H1 (cell line): ENCODE measurements at regions not wholly inside any gene's neighbourhood (a gene's known extent, or its start where the extent isn't known, plus 50 kb on each side); places are given as distances from the start of the nearest gene placed in this dataset.

Experiments
- ASH2L ChIP-seq: fragments of 200-600, 300-600 bp; sonication (generic); IDR thresholded peaks from one replicate; pipeline ENCODE4 v1.7.1; 2017; ENCODE audit warnings: low read length
- EZH2 ChIP-seq: fragments of 200-600 bp; sonication (generic); IDR thresholded peaks from 2 replicates; pipeline ENCODE4 v1.7.1; 2012; ENCODE audit warnings: low read depth, mild to moderate bottlenecking, moderate library complexity, low read length, inconsistent platforms; ENCODE audit not compliant: severe bottlenecking
- FOSL1 ChIP-seq: IDR thresholded peaks from 2 replicates; pipeline ENCODE4 v1.6.1; 2011; ENCODE audit warnings: mild to moderate bottlenecking, low read depth, low read length, moderate library complexity; ENCODE audit not compliant: insufficient read depth
- GABPA ChIP-seq: IDR thresholded peaks from 2 replicates; pipeline ENCODE4 v1.6.1; 2011; ENCODE audit warnings: mild to moderate bottlenecking, low read length, moderate library complexity, borderline replicate concordance; ENCODE audit not compliant: insufficient read depth
- KDM1A ChIP-seq: fragments of 200-600, 300-600 bp; sonication (generic); IDR thresholded peaks from 2 replicates; pipeline ENCODE4 v1.7.1; 2016; ENCODE audit warnings: mild to moderate bottlenecking, low read length, borderline replicate concordance
- KDM5A ChIP-seq: fragments of 200-600 bp; IDR thresholded peaks from 2 replicates; pipeline ENCODE4 v1.7.1; 2012; ENCODE audit warnings: mild to moderate bottlenecking, low read length, inconsistent platforms, mixed read lengths
- MAFK ChIP-seq: IDR thresholded peaks from 2 replicates; pipeline ENCODE4 v1.6.1; 2012; ENCODE audit warnings: low read depth, mild to moderate bottlenecking, improper control_type of control experiment, low read length
- NANOG ChIP-seq: IDR thresholded peaks from 2 replicates; pipeline ENCODE4 v1.6.1; 2011; ENCODE audit warnings: low read length, low read depth, mild to moderate bottlenecking, inconsistent platforms; ENCODE audit not compliant: insufficient read depth, poor library complexity, severe bottlenecking
- NRF1 ChIP-seq: IDR thresholded peaks from 2 replicates; pipeline ENCODE4 v1.6.1; 2011; ENCODE audit warnings: mild to moderate bottlenecking, low read depth, low read length, improper control_type of control experiment
- SIN3A ChIP-seq, 2 experiments: IDR thresholded peaks in 1 of 2; conservative IDR thresholded peaks in 1 of 2; 2 replicates each; pipeline ENCODE4 v1.6.1; 2011 to 2012; ENCODE audit warnings: low read length in 2 of 2, improper control_type of control experiment in 1 of 2, low read depth in 1 of 2, mild to moderate bottlenecking in 1 of 2
- SIRT6 ChIP-seq: IDR thresholded peaks from one replicate; pipeline ENCODE4 v1.7.1; 2012; ENCODE audit warnings: low read length, inconsistent platforms
- TF ChIP-seq, protein P1 (sequence below): fragments of 300-600 bp; sonication (generic); IDR thresholded peaks from 2 replicates; pipeline ENCODE4 v1.7.1; 2012; ENCODE audit warnings: low read length, moderate library complexity, mild to moderate bottlenecking, inconsistent platforms; ENCODE audit not compliant: insufficient replicate concordance

- TF ChIP-seq, protein P1, sequence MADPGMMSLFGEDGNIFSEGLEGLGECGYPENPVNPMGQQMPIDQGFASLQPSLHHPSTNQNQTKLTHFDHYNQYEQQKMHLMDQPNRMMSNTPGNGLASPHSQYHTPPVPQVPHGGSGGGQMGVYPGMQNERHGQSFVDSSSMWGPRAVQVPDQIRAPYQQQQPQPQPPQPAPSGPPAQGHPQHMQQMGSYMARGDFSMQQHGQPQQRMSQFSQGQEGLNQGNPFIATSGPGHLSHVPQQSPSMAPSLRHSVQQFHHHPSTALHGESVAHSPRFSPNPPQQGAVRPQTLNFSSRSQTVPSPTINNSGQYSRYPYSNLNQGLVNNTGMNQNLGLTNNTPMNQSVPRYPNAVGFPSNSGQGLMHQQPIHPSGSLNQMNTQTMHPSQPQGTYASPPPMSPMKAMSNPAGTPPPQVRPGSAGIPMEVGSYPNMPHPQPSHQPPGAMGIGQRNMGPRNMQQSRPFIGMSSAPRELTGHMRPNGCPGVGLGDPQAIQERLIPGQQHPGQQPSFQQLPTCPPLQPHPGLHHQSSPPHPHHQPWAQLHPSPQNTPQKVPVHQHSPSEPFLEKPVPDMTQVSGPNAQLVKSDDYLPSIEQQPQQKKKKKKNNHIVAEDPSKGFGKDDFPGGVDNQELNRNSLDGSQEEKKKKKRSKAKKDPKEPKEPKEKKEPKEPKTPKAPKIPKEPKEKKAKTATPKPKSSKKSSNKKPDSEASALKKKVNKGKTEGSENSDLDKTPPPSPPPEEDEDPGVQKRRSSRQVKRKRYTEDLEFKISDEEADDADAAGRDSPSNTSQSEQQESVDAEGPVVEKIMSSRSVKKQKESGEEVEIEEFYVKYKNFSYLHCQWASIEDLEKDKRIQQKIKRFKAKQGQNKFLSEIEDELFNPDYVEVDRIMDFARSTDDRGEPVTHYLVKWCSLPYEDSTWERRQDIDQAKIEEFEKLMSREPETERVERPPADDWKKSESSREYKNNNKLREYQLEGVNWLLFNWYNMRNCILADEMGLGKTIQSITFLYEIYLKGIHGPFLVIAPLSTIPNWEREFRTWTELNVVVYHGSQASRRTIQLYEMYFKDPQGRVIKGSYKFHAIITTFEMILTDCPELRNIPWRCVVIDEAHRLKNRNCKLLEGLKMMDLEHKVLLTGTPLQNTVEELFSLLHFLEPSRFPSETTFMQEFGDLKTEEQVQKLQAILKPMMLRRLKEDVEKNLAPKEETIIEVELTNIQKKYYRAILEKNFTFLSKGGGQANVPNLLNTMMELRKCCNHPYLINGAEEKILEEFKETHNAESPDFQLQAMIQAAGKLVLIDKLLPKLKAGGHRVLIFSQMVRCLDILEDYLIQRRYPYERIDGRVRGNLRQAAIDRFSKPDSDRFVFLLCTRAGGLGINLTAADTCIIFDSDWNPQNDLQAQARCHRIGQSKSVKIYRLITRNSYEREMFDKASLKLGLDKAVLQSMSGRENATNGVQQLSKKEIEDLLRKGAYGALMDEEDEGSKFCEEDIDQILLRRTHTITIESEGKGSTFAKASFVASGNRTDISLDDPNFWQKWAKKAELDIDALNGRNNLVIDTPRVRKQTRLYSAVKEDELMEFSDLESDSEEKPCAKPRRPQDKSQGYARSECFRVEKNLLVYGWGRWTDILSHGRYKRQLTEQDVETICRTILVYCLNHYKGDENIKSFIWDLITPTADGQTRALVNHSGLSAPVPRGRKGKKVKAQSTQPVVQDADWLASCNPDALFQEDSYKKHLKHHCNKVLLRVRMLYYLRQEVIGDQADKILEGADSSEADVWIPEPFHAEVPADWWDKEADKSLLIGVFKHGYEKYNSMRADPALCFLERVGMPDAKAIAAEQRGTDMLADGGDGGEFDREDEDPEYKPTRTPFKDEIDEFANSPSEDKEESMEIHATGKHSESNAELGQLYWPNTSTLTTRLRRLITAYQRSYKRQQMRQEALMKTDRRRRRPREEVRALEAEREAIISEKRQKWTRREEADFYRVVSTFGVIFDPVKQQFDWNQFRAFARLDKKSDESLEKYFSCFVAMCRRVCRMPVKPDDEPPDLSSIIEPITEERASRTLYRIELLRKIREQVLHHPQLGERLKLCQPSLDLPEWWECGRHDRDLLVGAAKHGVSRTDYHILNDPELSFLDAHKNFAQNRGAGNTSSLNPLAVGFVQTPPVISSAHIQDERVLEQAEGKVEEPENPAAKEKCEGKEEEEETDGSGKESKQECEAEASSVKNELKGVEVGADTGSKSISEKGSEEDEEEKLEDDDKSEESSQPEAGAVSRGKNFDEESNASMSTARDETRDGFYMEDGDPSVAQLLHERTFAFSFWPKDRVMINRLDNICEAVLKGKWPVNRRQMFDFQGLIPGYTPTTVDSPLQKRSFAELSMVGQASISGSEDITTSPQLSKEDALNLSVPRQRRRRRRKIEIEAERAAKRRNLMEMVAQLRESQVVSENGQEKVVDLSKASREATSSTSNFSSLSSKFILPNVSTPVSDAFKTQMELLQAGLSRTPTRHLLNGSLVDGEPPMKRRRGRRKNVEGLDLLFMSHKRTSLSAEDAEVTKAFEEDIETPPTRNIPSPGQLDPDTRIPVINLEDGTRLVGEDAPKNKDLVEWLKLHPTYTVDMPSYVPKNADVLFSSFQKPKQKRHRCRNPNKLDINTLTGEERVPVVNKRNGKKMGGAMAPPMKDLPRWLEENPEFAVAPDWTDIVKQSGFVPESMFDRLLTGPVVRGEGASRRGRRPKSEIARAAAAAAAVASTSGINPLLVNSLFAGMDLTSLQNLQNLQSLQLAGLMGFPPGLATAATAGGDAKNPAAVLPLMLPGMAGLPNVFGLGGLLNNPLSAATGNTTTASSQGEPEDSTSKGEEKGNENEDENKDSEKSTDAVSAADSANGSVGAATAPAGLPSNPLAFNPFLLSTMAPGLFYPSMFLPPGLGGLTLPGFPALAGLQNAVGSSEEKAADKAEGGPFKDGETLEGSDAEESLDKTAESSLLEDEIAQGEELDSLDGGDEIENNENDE = no peak
- no peak for TF ChIP-seq NRF1
- no peak for TF ChIP-seq SIRT6
- no peak for TF ChIP-seq FOSL1
- TF ChIP-seq KDM5A = no peak
- no peak for TF ChIP-seq GABPA
- no peak for TF ChIP-seq NANOG
- no peak for TF ChIP-seq ASH2L
- TF ChIP-seq KDM1A = no peak
- TF ChIP-seq MAFK = no peak
- TF ChIP-seq SIN3A (conservative IDR thresholded peaks at IDR 0.05 in 1 of 2, IDR thresholded peaks at IDR 0.05 in 1 of 2; ENCODE audit: low read depth in 1 of 2, low read length in 2 of 2) = no peak
- TF ChIP-seq EZH2 = no peak
Measured at GRCh38 chr10:78382047-78382446, 348.4 kb downstream of the RPS24 start (continued).
